ENCODE measurements at regions not wholly inside any gene's neighbourhood (a gene's known extent, or its start where the extent isn't known, plus 50 kb on each side); places are given as distances from the start of the nearest gene placed in this dataset.

GRCh38 chr2:160955578-160955977 lies 204.7 kb upstream of the TANK start:
- no peak for TF ChIP-seq CTCF (IDR thresholded peaks at IDR 0.05)
- TF ChIP-seq EP300 (IDR thresholded peaks at IDR 0.05), result no peak

Data from tibial nerve (tissue), 4 donors.